Muscle of back (tissue), 3 donors: ENCODE measurements at regions not wholly inside any gene's neighbourhood (a gene's known extent, or its start where the extent isn't known, plus 50 kb on each side); places are given as distances from the start of the nearest gene placed in this dataset.
A peak's percentile ranks its signal among the peaks of the same experiment; 100 is the strongest.

Source experiments
- DNase-seq, 3 donors: peaks; one replicate each; pipeline versions ENCODE4 v3.0.0 to v3.0.0-alpha.2; 2013

- no peak for DNase-seq
Measured at GRCh38 chr7:52980129-52980528, 55.3 kb upstream of the POM121L12 start.

- no peak for DNase-seq
Measured at GRCh38 chr7:52973126-52973525, 62.3 kb upstream of the POM121L12 start.

- no peak for DNase-seq
Measured at GRCh38 chr7:52962402-52963076, 72.9 kb upstream of the POM121L12 start.

GRCh38 chr7:52961084-52961483 lies 74.3 kb upstream of the POM121L12 start:
- no peak for DNase-seq

GRCh38 chr7:52959878-52960660 lies 75.4 kb upstream of the POM121L12 start:
- no peak for DNase-seq

GRCh38 chr7:52959336-52959735 lies 76.1 kb upstream of the POM121L12 start:
- DNase-seq: no peak

GRCh38 chr7:52958621-52959140 lies 76.8 kb upstream of the POM121L12 start:
- DNase-seq: no peak

- no peak for DNase-seq
Measured at GRCh38 chr7:52956379-52956915, 79.0 kb upstream of the POM121L12 start.

GRCh38 chr7:52955522-52955921 lies 79.9 kb upstream of the POM121L12 start:
- DNase-seq: no peak

GRCh38 chr7:52944921-52945320 lies 90.5 kb upstream of the POM121L12 start:
- no peak for DNase-seq

- peak in 2 of 3 donors; percentile 34 to 69 for DNase-seq
Measured at GRCh38 chr7:52940481-52940880, 95.0 kb upstream of the POM121L12 start.

- no peak for DNase-seq
Measured at GRCh38 chr7:52938455-52939133, 96.8 kb upstream of the POM121L12 start.

- DNase-seq: no peak
Measured at GRCh38 chr7:52936750-52937149, 98.7 kb upstream of the POM121L12 start.

GRCh38 chr7:52928591-52928990 lies 106.8 kb upstream of the POM121L12 start:
- DNase-seq: no peak

GRCh38 chr7:52925332-52925731 lies 110.1 kb upstream of the POM121L12 start:
- DNase-seq: no peak

- no peak for DNase-seq
Measured at GRCh38 chr7:52920977-52921376, 114.5 kb upstream of the POM121L12 start.

- no peak for DNase-seq
Measured at GRCh38 chr7:52917982-52918578, 117.4 kb upstream of the POM121L12 start.

- DNase-seq: no peak
Measured at GRCh38 chr7:52911795-52912194, 123.6 kb upstream of the POM121L12 start.

- DNase-seq: no peak
Measured at GRCh38 chr7:52911326-52911725, 124.1 kb upstream of the POM121L12 start.

GRCh38 chr7:52909935-52910334 lies 125.5 kb upstream of the POM121L12 start:
- DNase-seq: no peak

GRCh38 chr7:52909131-52909530 lies 126.3 kb upstream of the POM121L12 start:
- DNase-seq: peak; percentile 8 to 43 (median 10)

GRCh38 chr7:52897713-52898112 lies 137.7 kb upstream of the POM121L12 start:
- peak in 2 of 3 donors; percentile 42 to 48 for DNase-seq
